ENCODE measurements at regions not wholly inside any gene's neighbourhood (a gene's known extent, or its start where the extent isn't known, plus 50 kb on each side); places are given as distances from the start of the nearest gene placed in this dataset.

- no peak for TF ChIP-seq LEF1 (IDR thresholded peaks at IDR 0.05; ENCODE audit: borderline replicate concordance)
- no peak for TF ChIP-seq NFRKB (IDR thresholded peaks at IDR 0.05)
- no peak for TF ChIP-seq BHLHE40 (IDR thresholded peaks at IDR 0.05; ENCODE audit: borderline replicate concordance)
- no peak for TF ChIP-seq CTBP1 (IDR thresholded peaks at IDR 0.05; ENCODE audit: borderline replicate concordance)
- TF ChIP-seq SP1 (IDR thresholded peaks at IDR 0.05), result no peak
- TF ChIP-seq L3MBTL2 (conservative IDR thresholded peaks at IDR 0.05), result no peak
- TF ChIP-seq PKNOX1 (IDR thresholded peaks at IDR 0.05), result 0 out of 2 replicates have a peak, but pooled peaks have one; percentile 7
- TF ChIP-seq ZNF384 (IDR thresholded peaks at IDR 0.05), result no peak
- POLR2A ChIA-PET, result no interaction called here
- DNase-seq (ENCODE audit: extremely low spot score), result no peak
- CTCF ChIA-PET, result no interaction called here
Observed at GRCh38 chr6:169385237-169385880, 131.7 kb upstream of the THBS2 start.

GRCh38 chr6:169384291-169384690, 130.6 kb upstream of the THBS2 start:
- no peak for DNase-seq (ENCODE audit: extremely low spot score)
- POLR2A ChIA-PET, result no interaction called here
- CTCF ChIA-PET, result no interaction called here
- TF ChIP-seq ZNF384 (IDR thresholded peaks at IDR 0.05), result no peak
- TF ChIP-seq SUZ12 (IDR thresholded peaks at IDR 0.05), result no peak
- no peak for TF ChIP-seq BHLHE40 (IDR thresholded peaks at IDR 0.05; ENCODE audit: borderline replicate concordance)
- TF ChIP-seq HDGF (IDR thresholded peaks at IDR 0.05; ENCODE audit: borderline replicate concordance), result no peak
- TF ChIP-seq PKNOX1 (IDR thresholded peaks at IDR 0.05), result no peak
- no peak for TF ChIP-seq ARNT (IDR thresholded peaks at IDR 0.05)
- TF ChIP-seq NFRKB (IDR thresholded peaks at IDR 0.05), result no peak
- no peak for TF ChIP-seq FOXK2 (IDR thresholded peaks at IDR 0.05)
- TF ChIP-seq FOXA1 (IDR thresholded peaks at IDR 0.05), result no peak
- no peak for TF ChIP-seq CTBP1 (IDR thresholded peaks at IDR 0.05; ENCODE audit: borderline replicate concordance)
- no peak for TF ChIP-seq SP1 (IDR thresholded peaks at IDR 0.05)
- no peak for TF ChIP-seq TARDBP (IDR thresholded peaks at IDR 0.05)
- no peak for TF ChIP-seq LEF1 (IDR thresholded peaks at IDR 0.05; ENCODE audit: borderline replicate concordance)
- TF ChIP-seq FOXM1 (IDR thresholded peaks at IDR 0.05; ENCODE audit: borderline replicate concordance), result no peak
- TF ChIP-seq L3MBTL2 (conservative IDR thresholded peaks at IDR 0.05), result no peak
- no peak for TF ChIP-seq ELF4 (IDR thresholded peaks at IDR 0.05)

- DNase-seq (ENCODE audit: extremely low spot score), result no peak
- POLR2A ChIA-PET, result no interaction called here
- CTCF ChIA-PET, result no interaction called here
- no peak for TF ChIP-seq FOXM1 (IDR thresholded peaks at IDR 0.05; ENCODE audit: borderline replicate concordance)
- no peak for TF ChIP-seq ZNF384 (IDR thresholded peaks at IDR 0.05)
- TF ChIP-seq TARDBP (IDR thresholded peaks at IDR 0.05), result no peak
- TF ChIP-seq LEF1 (IDR thresholded peaks at IDR 0.05; ENCODE audit: borderline replicate concordance), result no peak
- no peak for TF ChIP-seq ELF4 (IDR thresholded peaks at IDR 0.05)
- no peak for TF ChIP-seq ARNT (IDR thresholded peaks at IDR 0.05)
- TF ChIP-seq FOXA1 (IDR thresholded peaks at IDR 0.05), result no peak
- TF ChIP-seq PKNOX1 (IDR thresholded peaks at IDR 0.05), result no peak
- TF ChIP-seq SUZ12 (IDR thresholded peaks at IDR 0.05), result no peak
- TF ChIP-seq BHLHE40 (IDR thresholded peaks at IDR 0.05; ENCODE audit: borderline replicate concordance), result no peak
- no peak for TF ChIP-seq HDGF (IDR thresholded peaks at IDR 0.05; ENCODE audit: borderline replicate concordance)
- TF ChIP-seq FOXK2 (IDR thresholded peaks at IDR 0.05), result no peak
- no peak for TF ChIP-seq NFRKB (IDR thresholded peaks at IDR 0.05)
- no peak for TF ChIP-seq L3MBTL2 (conservative IDR thresholded peaks at IDR 0.05)
- TF ChIP-seq CTBP1 (IDR thresholded peaks at IDR 0.05; ENCODE audit: borderline replicate concordance), result no peak
Observed at GRCh38 chr6:169383265-169383664, 129.6 kb upstream of the THBS2 start.

DNA sequence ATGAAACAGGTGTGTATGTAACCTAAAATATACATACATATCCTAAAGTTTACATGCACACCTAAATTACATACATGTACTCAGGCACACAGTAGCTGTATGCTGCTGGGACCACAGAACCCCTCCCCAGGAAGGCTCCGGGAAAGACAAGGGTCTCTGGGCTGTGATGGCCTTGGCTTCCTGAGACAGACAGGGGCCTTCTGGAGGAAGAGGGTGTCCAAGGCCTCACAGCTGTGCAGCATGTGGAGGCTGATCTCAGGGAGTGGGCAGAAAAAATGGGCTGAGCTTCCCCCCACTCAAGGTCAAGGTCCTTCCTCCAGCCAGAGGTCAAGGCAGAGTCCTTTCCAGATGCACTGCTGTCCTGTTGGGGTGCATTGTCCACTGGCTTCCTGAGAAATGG, 129.1 kb upstream of the THBS2 start:
- no peak for TF ChIP-seq SP1 (IDR thresholded peaks at IDR 0.05)
- no peak for TF ChIP-seq FOXA1 (IDR thresholded peaks at IDR 0.05)
- TF ChIP-seq TARDBP (IDR thresholded peaks at IDR 0.05), result no peak
- TF ChIP-seq CTBP1 (IDR thresholded peaks at IDR 0.05; ENCODE audit: borderline replicate concordance), result no peak
- no peak for TF ChIP-seq L3MBTL2 (conservative IDR thresholded peaks at IDR 0.05)
- no peak for TF ChIP-seq ELF4 (IDR thresholded peaks at IDR 0.05)
- TF ChIP-seq HDGF (IDR thresholded peaks at IDR 0.05; ENCODE audit: borderline replicate concordance), result no peak
- no peak for TF ChIP-seq LEF1 (IDR thresholded peaks at IDR 0.05; ENCODE audit: borderline replicate concordance)
- TF ChIP-seq BHLHE40 (IDR thresholded peaks at IDR 0.05; ENCODE audit: borderline replicate concordance), result no peak
- no peak for TF ChIP-seq FOXK2 (IDR thresholded peaks at IDR 0.05)
- no peak for TF ChIP-seq ZNF384 (IDR thresholded peaks at IDR 0.05)
- TF ChIP-seq PKNOX1 (IDR thresholded peaks at IDR 0.05), result no peak
- TF ChIP-seq NFRKB (IDR thresholded peaks at IDR 0.05), result no peak
- TF ChIP-seq SUZ12 (IDR thresholded peaks at IDR 0.05), result no peak
- TF ChIP-seq FOXM1 (IDR thresholded peaks at IDR 0.05; ENCODE audit: borderline replicate concordance), result no peak
- no peak for TF ChIP-seq ARNT (IDR thresholded peaks at IDR 0.05)
- DNase-seq (ENCODE audit: extremely low spot score), result no peak
- ChIA-PET POLR2A (no interaction called here), CTCF (no interaction called here)

GRCh38 chr6:169381988-169382387, 128.3 kb upstream of the THBS2 start:
- DNase-seq (ENCODE audit: extremely low spot score), result no peak
- ChIA-PET POLR2A (no interaction called here), CTCF (no interaction called here)
- no peak for TF ChIP-seq CTBP1 (IDR thresholded peaks at IDR 0.05; ENCODE audit: borderline replicate concordance)
- no peak for TF ChIP-seq ELF4 (IDR thresholded peaks at IDR 0.05)
- TF ChIP-seq FOXK2 (IDR thresholded peaks at IDR 0.05), result no peak
- TF ChIP-seq HDGF (IDR thresholded peaks at IDR 0.05; ENCODE audit: borderline replicate concordance), result no peak
- no peak for TF ChIP-seq L3MBTL2 (conservative IDR thresholded peaks at IDR 0.05)
- no peak for TF ChIP-seq ARNT (IDR thresholded peaks at IDR 0.05)
- no peak for TF ChIP-seq SP1 (IDR thresholded peaks at IDR 0.05)
- TF ChIP-seq FOXA1 (IDR thresholded peaks at IDR 0.05), result no peak
- no peak for TF ChIP-seq TARDBP (IDR thresholded peaks at IDR 0.05)
- TF ChIP-seq LEF1 (IDR thresholded peaks at IDR 0.05; ENCODE audit: borderline replicate concordance), result no peak
- TF ChIP-seq ZNF384 (IDR thresholded peaks at IDR 0.05), result no peak
- no peak for TF ChIP-seq PKNOX1 (IDR thresholded peaks at IDR 0.05)
- TF ChIP-seq NFRKB (IDR thresholded peaks at IDR 0.05), result no peak
- TF ChIP-seq SUZ12 (IDR thresholded peaks at IDR 0.05), result no peak
- TF ChIP-seq FOXM1 (IDR thresholded peaks at IDR 0.05; ENCODE audit: borderline replicate concordance), result no peak
- TF ChIP-seq BHLHE40 (IDR thresholded peaks at IDR 0.05; ENCODE audit: borderline replicate concordance), result no peak
